ENCODE measurements at regions not wholly inside any gene's neighbourhood (a gene's known extent, or its start where the extent isn't known, plus 50 kb on each side); places are given as distances from the start of the nearest gene placed in this dataset.

GRCh38 chr5:171595801-171596231, 176.4 kb downstream of the FGF18 start:
- Histone ChIP-seq H3K36me3 (ENCODE audit: low read depth) (no peaks in the 10 kb centered on the region), H3K9me3 (ENCODE audit: low read depth) (no peaks in the 10 kb centered on the region), H4K20me1 (ENCODE audit: insufficient read depth) (no peaks in the 10 kb centered on the region), H3K9me2 (ENCODE audit: insufficient read depth) (no peaks in the 10 kb centered on the region), H3K27ac (no peak overlapping the region), H3K4me2 (ENCODE audit: unreplicated experiment) (no peak overlapping the region), H3K27me3 (replicated peaks; ENCODE audit: insufficient read depth) (0 out of 2 replicates have a peak, but pooled peaks cover 8% of the 10 kb centered on the region), H3K4me1 (ENCODE audit: insufficient read depth) (0 out of 2 replicates have a peak, but pooled peaks cover 5% of the 10 kb centered on the region), H3K9ac (no peak overlapping the region), H3K79me2 (ENCODE audit: insufficient read depth) (no peaks in the 10 kb centered on the region), H3K4me3 (no peak overlapping the region), H3F3A (ENCODE audit: insufficient read depth) (peaks cover 5% of the 10 kb centered on the region; the same call in 1 of the 2 replicates), H2AFZ (no peak overlapping the region)
- in situ Hi-C loops (cut with MboI), result no loop called here
- DNase-seq, result peak; percentile 81
- TF ChIP-seq EZH2phosphoT487 (IDR thresholded peaks at IDR 0.05; ENCODE audit: insufficient read depth, low read depth) (no peak), EZH2 (IDR thresholded peaks at IDR 0.05; ENCODE audit: insufficient read depth, poor library complexity, severe bottlenecking) (no peak)
- WGBS, 2 experiments (ENCODE audit: low coverage in 1 of 2, low lambda C conversion rate in 2 of 2, missing lambda C conversion rate in 2 of 2), result 23 to 29% methylated on average over 3 of the region's 3 CpGs

- no peak overlapping the region for H3K27ac ChIP-seq
- H3K9ac ChIP-seq, result no peak overlapping the region
- 0 out of 2 replicates have a peak, but pooled peaks cover 5% of the 10 kb centered on the region for H3K4me1 ChIP-seq (ENCODE audit: insufficient read depth)
- no peak overlapping the region for H3K4me2 ChIP-seq (ENCODE audit: unreplicated experiment)
- DNase-seq, result peak; percentile 48
- H2AFZ ChIP-seq, result 0 out of 2 replicates have a peak overlapping the region, but pooled peaks have one; percentile 31
- no peaks in the 10 kb centered on the region for H3K9me3 ChIP-seq (ENCODE audit: low read depth)
- no peak for TF ChIP-seq EZH2phosphoT487 (IDR thresholded peaks at IDR 0.05; ENCODE audit: insufficient read depth, low read depth)
- TF ChIP-seq EZH2 (IDR thresholded peaks at IDR 0.05; ENCODE audit: insufficient read depth, poor library complexity, severe bottlenecking), result no peak
- WGBS, 2 experiments (ENCODE audit: low coverage in 1 of 2, low lambda C conversion rate in 2 of 2, missing lambda C conversion rate in 2 of 2), result 52% methylated on average over 19 to 22 of the region's 22 CpGs
- H3F3A ChIP-seq (ENCODE audit: insufficient read depth), result peaks cover 5% of the 10 kb centered on the region; the same call in 1 of the 2 replicates
- peaks cover 7% of the 10 kb centered on the region; the same call in 1 of the 2 replicates for H3K27me3 ChIP-seq (replicated peaks; ENCODE audit: insufficient read depth)
- no peaks in the 10 kb centered on the region for H3K36me3 ChIP-seq (ENCODE audit: low read depth)
- H3K79me2 ChIP-seq (ENCODE audit: insufficient read depth), result no peaks in the 10 kb centered on the region
- no peaks in the 10 kb centered on the region for H3K9me2 ChIP-seq (ENCODE audit: insufficient read depth)
- no peak overlapping the region for H3K4me3 ChIP-seq
- in situ Hi-C loops (cut with MboI), result no loop called here
- no peaks in the 10 kb centered on the region for H4K20me1 ChIP-seq (ENCODE audit: insufficient read depth)
These were observed 177.0 kb downstream of the FGF18 start for GRCh38 chr5:171596391-171596878.

- Histone ChIP-seq H3K9ac (no peak overlapping the region), H3F3A (ENCODE audit: insufficient read depth) (peaks cover 5% of the 10 kb centered on the region; the same call in 1 of the 2 replicates), H3K36me3 (ENCODE audit: low read depth) (no peaks in the 10 kb centered on the region), H3K27me3 (replicated peaks; ENCODE audit: insufficient read depth) (peaks cover 12% of the 10 kb centered on the region; the same call in 1 of the 2 replicates), H3K27ac (no peak overlapping the region), H3K4me2 (ENCODE audit: unreplicated experiment) (no peak overlapping the region), H3K79me2 (ENCODE audit: insufficient read depth) (no peaks in the 10 kb centered on the region), H3K4me1 (ENCODE audit: insufficient read depth) (0 out of 2 replicates have a peak, but pooled peaks cover 5% of the 10 kb centered on the region), H3K9me2 (ENCODE audit: insufficient read depth) (no peaks in the 10 kb centered on the region), H4K20me1 (ENCODE audit: insufficient read depth) (no peaks in the 10 kb centered on the region), H3K9me3 (ENCODE audit: low read depth) (no peaks in the 10 kb centered on the region), H3K4me3 (no peak overlapping the region), H2AFZ (no peak overlapping the region)
- DNase-seq, result no peak
- no peak for TF ChIP-seq EZH2 (IDR thresholded peaks at IDR 0.05; ENCODE audit: insufficient read depth, poor library complexity, severe bottlenecking)
- no peak for TF ChIP-seq EZH2phosphoT487 (IDR thresholded peaks at IDR 0.05; ENCODE audit: insufficient read depth, low read depth)
- WGBS, 2 experiments (ENCODE audit: low coverage in 1 of 2, low lambda C conversion rate in 2 of 2, missing lambda C conversion rate in 2 of 2), result 74 to 78% methylated on average over 6 of the region's 6 CpGs
- in situ Hi-C loops (cut with MboI), result no loop called here
These were observed 178.6 kb downstream of the FGF18 start for GRCh38 chr5:171597946-171598640.

DNA sequence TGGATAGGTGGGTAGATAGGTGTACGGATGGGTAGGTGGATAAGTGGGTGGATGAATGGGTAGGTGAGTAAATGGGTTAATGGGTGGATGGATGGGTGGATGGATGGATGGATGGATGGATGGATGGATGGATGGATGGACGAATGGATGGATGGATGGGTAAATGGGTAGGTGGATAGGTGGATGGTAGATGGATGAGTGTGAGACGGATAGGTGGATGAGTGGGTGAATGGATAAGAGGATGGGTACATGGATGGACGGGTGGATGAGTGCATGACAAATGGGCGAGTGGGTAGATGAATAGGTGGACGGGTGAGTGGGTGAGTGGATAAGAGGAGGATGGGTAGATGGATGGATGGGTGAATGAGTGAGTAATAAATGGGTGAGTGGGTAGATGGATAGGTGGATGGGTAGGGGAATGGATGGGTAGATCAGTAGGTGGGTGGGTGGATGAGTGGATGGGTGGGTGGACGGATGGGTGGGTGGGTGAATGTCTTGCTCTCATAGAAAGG, 179.2 kb downstream of the FGF18 start:
- Histone ChIP-seq H3K9me3 (ENCODE audit: low read depth) (no peaks in the 10 kb centered on the region), H3K36me3 (ENCODE audit: low read depth) (no peaks in the 10 kb centered on the region), H3K4me2 (ENCODE audit: unreplicated experiment) (no peak overlapping the region), H3K4me1 (ENCODE audit: insufficient read depth) (0 out of 2 replicates have a peak, but pooled peaks cover 5% of the 10 kb centered on the region), H3K27ac (no peak overlapping the region), H2AFZ (no peak overlapping the region), H3F3A (ENCODE audit: insufficient read depth) (peaks cover 5% of the 10 kb centered on the region; the same call in 1 of the 2 replicates), H3K27me3 (replicated peaks; ENCODE audit: insufficient read depth) (peaks cover 18% of the 10 kb centered on the region; the same call in 1 of the 2 replicates), H3K9me2 (ENCODE audit: insufficient read depth) (no peaks in the 10 kb centered on the region), H3K9ac (no peak overlapping the region), H4K20me1 (ENCODE audit: insufficient read depth) (no peaks in the 10 kb centered on the region), H3K79me2 (ENCODE audit: insufficient read depth) (no peaks in the 10 kb centered on the region), H3K4me3 (no peak overlapping the region)
- TF ChIP-seq EZH2phosphoT487 (IDR thresholded peaks at IDR 0.05; ENCODE audit: insufficient read depth, low read depth) (no peak), EZH2 (IDR thresholded peaks at IDR 0.05; ENCODE audit: insufficient read depth, poor library complexity, severe bottlenecking) (no peak)
- no peak for DNase-seq
- 67 to 72% methylated on average over 6 to 7 of the region's 7 CpGs for WGBS, 2 experiments (ENCODE audit: low coverage in 1 of 2, low lambda C conversion rate in 2 of 2, missing lambda C conversion rate in 2 of 2)
- in situ Hi-C loops (cut with MboI), result no loop called here

Data from GM23248 (cell line).